HEK293T (cell line): ENCODE measurements at regions not wholly inside any gene's neighbourhood (a gene's known extent, or its start where the extent isn't known, plus 50 kb on each side); places are given as distances from the start of the nearest gene placed in this dataset.

Experiments used
- CTCF ChIA-PET: fragments of 350-600 bp; formaldehyde crosslinking; extraction: SDS; loops from one replicate; lab custom pipeline; 2021; ENCODE audit warnings: antibody characterized with exemption, inconsistent platforms; lab: Yijun Ruan, JAX
- POLR2A ChIA-PET: fragments of 350-600 bp; formaldehyde crosslinking; extraction: SDS; loops from one replicate; lab custom pipeline; 2020; ENCODE audit warnings: antibody characterized with exemption, inconsistent platforms; lab: Yijun Ruan, JAX
- DNase-seq: peaks from one replicate; pipeline ENCODE4 v3.0.0; 2012; ENCODE audit warnings: mixed read lengths; ENCODE audit errors: extremely low spot score
- ARNT ChIP-seq: fragments of 450-650 bp; IDR thresholded peaks from 2 replicates; pipeline ENCODE4 v1.6.1; 2017; ENCODE audit warnings: mild to moderate bottlenecking
- BHLHE40 ChIP-seq: fragments of 450-650 bp; IDR thresholded peaks from 2 replicates; pipeline ENCODE4 v1.6.1; 2016; ENCODE audit warnings: mild to moderate bottlenecking, moderate library complexity, borderline replicate concordance
- CTBP1 ChIP-seq: fragments of 450-650 bp; IDR thresholded peaks from 2 replicates; pipeline ENCODE4 v1.6.1; 2016; ENCODE audit warnings: borderline replicate concordance
- ELF4 ChIP-seq: fragments of 450-650 bp; IDR thresholded peaks from 2 replicates; pipeline ENCODE4 v1.6.1; 2017; ENCODE audit warnings: antibody characterized with exemption
- FOXA1 ChIP-seq: fragments of 450-650 bp; IDR thresholded peaks from 2 replicates; pipeline ENCODE4 v1.6.1; 2016; ENCODE audit warnings: mild to moderate bottlenecking
- FOXK2 ChIP-seq: fragments of 450-650 bp; IDR thresholded peaks from 2 replicates; pipeline ENCODE4 v1.6.1; 2016; ENCODE audit warnings: mild to moderate bottlenecking
- FOXM1 ChIP-seq: fragments of 450-650 bp; IDR thresholded peaks from 2 replicates; pipeline ENCODE4 v1.6.1; 2017; ENCODE audit warnings: mild to moderate bottlenecking, borderline replicate concordance
- HDGF ChIP-seq: fragments of 450-650 bp; IDR thresholded peaks from 2 replicates; pipeline ENCODE4 v1.6.1; 2017; ENCODE audit warnings: antibody characterized with exemption, borderline replicate concordance
- L3MBTL2 ChIP-seq: fragments of 450-650 bp; conservative IDR thresholded peaks from 2 replicates; pipeline ENCODE4 v1.6.1; 2016; ENCODE audit warnings: mild to moderate bottlenecking
- LEF1 ChIP-seq: fragments of 450-650 bp; IDR thresholded peaks from 2 replicates; pipeline ENCODE4 v1.6.1; 2017; ENCODE audit warnings: mild to moderate bottlenecking, borderline replicate concordance
- NFRKB ChIP-seq: fragments of 450-650 bp; IDR thresholded peaks from 2 replicates; pipeline ENCODE4 v1.6.1; 2016; ENCODE audit warnings: mild to moderate bottlenecking, moderate library complexity
- PKNOX1 ChIP-seq: fragments of 450-650 bp; IDR thresholded peaks from 2 replicates; pipeline ENCODE4 v1.6.1; 2016
- SP1 ChIP-seq: fragments of 450-650 bp; IDR thresholded peaks from 2 replicates; pipeline ENCODE4 v1.6.1; 2017
- SUZ12 ChIP-seq: fragments of 450-650 bp; IDR thresholded peaks from 2 replicates; pipeline ENCODE4 v1.6.1; 2016; ENCODE audit warnings: mild to moderate bottlenecking
- TARDBP ChIP-seq: fragments of 450-650 bp; IDR thresholded peaks from 2 replicates; pipeline ENCODE4 v1.6.1; 2016
- ZNF384 ChIP-seq: fragments of 450-650 bp; IDR thresholded peaks from 2 replicates; pipeline ENCODE4 v1.6.1; 2016

GRCh38 chr9:18253950-18254349 is 220.0 kb upstream of the ADAMTSL1 start:
- CTCF ChIA-PET, result interaction anchor here (2.5 kb wide), 1 partner anchor 189 kb away, joined by 14 read pairs; no protein-coding TSS in a partner anchor
- POLR2A ChIA-PET, result no interaction called here
- no peak for TF ChIP-seq LEF1
- DNase-seq, result no peak

GRCh38 chr9:18255158-18255629 is 218.8 kb upstream of the ADAMTSL1 start:
- DNase-seq, result peak; percentile 80
- peak; percentile 59; the same call in 1 of the 2 replicates for TF ChIP-seq ZNF384
- TF ChIP-seq LEF1, result no peak
- no peak for TF ChIP-seq SUZ12
- TF ChIP-seq PKNOX1, result no peak
- no peak for TF ChIP-seq FOXK2
- no peak for TF ChIP-seq TARDBP
- CTCF ChIA-PET, result interaction anchor here (0.6 to 2.5 kb wide), 6 partner anchors 15 to 463 kb away, joined by 3 to 14 read pairs (median 4); no protein-coding TSS in a partner anchor
- POLR2A ChIA-PET, result no interaction called here

DNA sequence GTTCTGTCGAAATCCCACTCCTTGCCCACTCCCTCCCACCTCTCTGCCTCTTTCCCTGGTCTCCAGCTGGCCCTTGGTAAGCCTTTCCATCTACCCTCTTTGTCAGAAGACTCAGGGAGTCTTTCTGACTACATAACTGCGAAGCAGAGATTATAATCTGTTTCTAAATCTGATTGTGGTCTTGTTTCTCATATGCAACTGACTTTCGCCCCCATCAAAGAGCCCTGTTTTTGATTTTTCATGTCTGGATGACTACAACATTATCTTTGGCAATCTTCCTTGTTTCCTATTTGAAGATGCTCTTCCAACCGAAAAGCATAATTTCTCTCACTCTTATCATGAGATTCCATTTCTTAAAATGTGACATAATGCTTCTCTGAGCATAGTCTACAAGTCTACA is 218.2 kb upstream of the ADAMTSL1 start:
- TF ChIP-seq FOXK2 (no peak), TARDBP (no peak)
- POLR2A ChIA-PET, result no interaction called here
- CTCF ChIA-PET, result interaction anchor here (0.6 to 1.1 kb wide), 2 partner anchors 14 to 182 kb away, joined by 4 to 5 read pairs; no protein-coding TSS in a partner anchor
- DNase-seq, result no peak

DNA sequence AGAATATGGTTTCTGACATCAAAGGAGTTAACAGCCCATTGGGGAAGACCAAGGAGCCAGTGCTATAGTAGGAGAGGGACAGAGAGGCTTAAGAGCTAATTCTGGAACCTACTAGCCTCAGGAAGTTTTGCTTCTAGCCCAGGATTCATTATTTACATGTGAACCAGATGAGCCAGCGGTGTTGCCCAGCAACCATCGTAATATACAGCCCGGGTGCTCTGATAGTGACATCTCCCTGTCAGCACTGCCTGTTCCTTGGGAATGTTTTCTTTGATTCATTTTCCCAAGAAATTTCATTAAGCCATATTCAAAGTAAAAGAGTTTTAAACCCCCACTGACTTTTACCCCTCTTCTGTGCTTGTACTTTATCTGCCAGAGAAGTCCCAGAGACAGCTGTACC is 217.4 kb upstream of the ADAMTSL1 start:
- ChIA-PET CTCF (no interaction called here), POLR2A (interaction anchor here (0.6 kb wide), 1 partner anchor 182 kb away, joined by 3 read pairs; no protein-coding TSS in a partner anchor)
- no peak for TF ChIP-seq ELF4
- TF ChIP-seq L3MBTL2, result no peak
- no peak for TF ChIP-seq LEF1
- DNase-seq, result no peak

- ChIA-PET CTCF (no interaction called here), POLR2A (no interaction called here)
- TF ChIP-seq HDGF, result no peak
- DNase-seq, result no peak
Measured at GRCh38 chr9:18260521-18260920, 213.4 kb upstream of the ADAMTSL1 start.

- ChIA-PET CTCF (no interaction called here), POLR2A (no interaction called here)
Measured at GRCh38 chr9:18261181-18261580, 212.8 kb upstream of the ADAMTSL1 start.

GRCh38 chr9:18263377-18263776 is 210.6 kb upstream of the ADAMTSL1 start:
- TF ChIP-seq CTBP1 (no peak), FOXM1 (no peak), L3MBTL2 (no peak), FOXK2 (no peak)
- ChIA-PET POLR2A (no interaction called here), CTCF (no interaction called here)
- no peak for DNase-seq

More at GRCh38 chr9:18261181-18261580, 212.8 kb upstream of the ADAMTSL1 start:
- DNase-seq, result no peak
- TF ChIP-seq FOXM1, result no peak
- no peak for TF ChIP-seq SUZ12
- no peak for TF ChIP-seq ELF4
- no peak for TF ChIP-seq HDGF
- TF ChIP-seq CTBP1, result no peak
- TF ChIP-seq FOXK2, result no peak
- TF ChIP-seq TARDBP, result no peak

DNA sequence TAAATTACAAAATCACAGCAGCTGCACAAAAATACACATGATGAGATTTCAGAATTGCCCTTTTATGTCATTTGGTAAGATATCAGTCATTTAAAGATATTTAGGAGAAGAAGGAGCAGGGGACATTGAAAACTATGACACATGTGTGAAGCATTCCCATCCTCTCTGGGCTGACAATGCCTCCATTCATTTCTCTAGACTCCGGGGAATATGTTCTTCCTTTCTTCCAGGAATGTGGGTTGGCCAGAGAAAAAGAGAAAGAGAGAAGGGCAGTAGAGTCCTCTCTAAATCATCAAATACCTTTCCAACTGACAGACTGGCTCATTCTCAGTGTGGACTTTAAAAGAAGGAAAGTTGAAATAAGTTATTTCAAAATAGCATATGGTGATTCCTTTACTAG is 205.6 kb upstream of the ADAMTSL1 start:
- CTCF ChIA-PET, result no interaction called here
- POLR2A ChIA-PET, result no interaction called here
- TF ChIP-seq ZNF384 (no peak), ELF4 (no peak), SP1 (no peak), SUZ12 (no peak), L3MBTL2 (no peak), ARNT (no peak), FOXA1 (no peak), HDGF (no peak), CTBP1 (no peak), PKNOX1 (no peak), BHLHE40 (no peak), FOXM1 (no peak)
- DNase-seq, result no peak

- TF ChIP-seq NFRKB, result no peak
- TF ChIP-seq FOXM1, result no peak
- TF ChIP-seq SP1, result no peak
- TF ChIP-seq LEF1, result no peak
- TF ChIP-seq ARNT, result no peak
- no peak for TF ChIP-seq ZNF384
- TF ChIP-seq FOXK2, result no peak
- TF ChIP-seq PKNOX1, result no peak
- TF ChIP-seq FOXA1, result no peak
- TF ChIP-seq SUZ12, result no peak
- no peak for TF ChIP-seq HDGF
- TF ChIP-seq BHLHE40, result no peak
- TF ChIP-seq CTBP1, result no peak
- TF ChIP-seq TARDBP, result no peak
- TF ChIP-seq L3MBTL2, result no peak
- no peak for TF ChIP-seq ELF4
- DNase-seq, result no peak
- ChIA-PET CTCF (no interaction called here), POLR2A (no interaction called here)
Measured at GRCh38 chr9:18269561-18269960, 204.4 kb upstream of the ADAMTSL1 start.
